ENCODE measurements at regions not wholly inside any gene's neighbourhood (a gene's known extent, or its start where the extent isn't known, plus 50 kb on each side); places are given as distances from the start of the nearest gene placed in this dataset.

GRCh38 chr12:127712561-127712960 lies 554.4 kb upstream of the TMEM132C start:
- no peak for TF ChIP-seq CTCF (IDR thresholded peaks at IDR 0.05)
- no peak for TF ChIP-seq EZH2 (IDR thresholded peaks at IDR 0.05; ENCODE audit: borderline replicate concordance, insufficient read depth, low read depth, low read length, poor library complexity, severe bottlenecking)

All from B cell (primary cell).